GM12874 (cell line): ENCODE measurements at regions not wholly inside any gene's neighbourhood (a gene's known extent, or its start where the extent isn't known, plus 50 kb on each side); places are given as distances from the start of the nearest gene placed in this dataset.

Experiments used
- CTCF ChIP-seq: IDR thresholded peaks from 2 replicates; pipeline ENCODE4 v1.5.1; 2011; ENCODE audit warnings: low read depth, mild to moderate bottlenecking, control low read depth, low read length, moderate library complexity; ENCODE audit not compliant: insufficient read depth

GRCh38 chr2:49807689-49808088, 653.4 kb upstream of the FSHR start:
- no peak for TF ChIP-seq CTCF

GRCh38 chr2:49804111-49804510, 649.8 kb upstream of the FSHR start:
- TF ChIP-seq CTCF = no peak

- no peak for TF ChIP-seq CTCF
These were observed 647.7 kb upstream of the FSHR start for GRCh38 chr2:49801898-49802450.

GRCh38 chr2:49798570-49798969, 644.3 kb upstream of the FSHR start:
- TF ChIP-seq CTCF = no peak

GRCh38 chr2:49796266-49796665, 642.0 kb upstream of the FSHR start:
- no peak for TF ChIP-seq CTCF

GRCh38 chr2:49794396-49794795, 640.1 kb upstream of the FSHR start:
- TF ChIP-seq CTCF = no peak

- TF ChIP-seq CTCF = no peak
These were observed 634.0 kb upstream of the FSHR start for GRCh38 chr2:49788300-49788699.

- no peak for TF ChIP-seq CTCF
These were observed 626.6 kb upstream of the FSHR start for GRCh38 chr2:49780949-49781348.
